DMS53 treated with DMSO at 0.1 percent for 48 hours (cell line): ENCODE measurements at regions not wholly inside any gene's neighbourhood (a gene's known extent, or its start where the extent isn't known, plus 50 kb on each side); places are given as distances from the start of the nearest gene placed in this dataset.
"Not testable (repeated sequence)": the region's sequence is repeated elsewhere in the genome, so short reads cannot be mapped to it uniquely, and the experiment has no call there.

ENCODE experiments used
- DNase-seq: peaks from one replicate; lab custom pipeline; 2025; ENCODE audit not compliant: unreplicated experiment; lab: John Stamatoyannopoulos, UW

GRCh38 chr2:121147766-121148165 lies 137.2 kb downstream of the TFCP2L1 start:
- no peak for DNase-seq

- DNase-seq = no peak
Observed at GRCh38 chr2:121148481-121148880, 136.5 kb downstream of the TFCP2L1 start.

GRCh38 chr2:121149384-121149783 lies 135.6 kb downstream of the TFCP2L1 start:
- DNase-seq = no peak

- no peak for DNase-seq
Observed at GRCh38 chr2:121150126-121150525, 134.9 kb downstream of the TFCP2L1 start.

GRCh38 chr2:121150713-121151112 lies 134.3 kb downstream of the TFCP2L1 start:
- no peak for DNase-seq

- no peak for DNase-seq
Observed at GRCh38 chr2:121151311-121152109, 133.5 kb downstream of the TFCP2L1 start.

GRCh38 chr2:121152861-121153260 lies 132.1 kb downstream of the TFCP2L1 start:
- DNase-seq = no peak

- DNase-seq = no peak
Observed at GRCh38 chr2:121153516-121153915, 131.5 kb downstream of the TFCP2L1 start.

- DNase-seq = peak; percentile 93
Observed at GRCh38 chr2:121155502-121156056, 129.4 kb downstream of the TFCP2L1 start.

GRCh38 chr2:121157481-121157880 lies 127.5 kb downstream of the TFCP2L1 start:
- not testable (repeated sequence) for DNase-seq

- no peak for DNase-seq
Observed at GRCh38 chr2:121159291-121160071, 125.5 kb downstream of the TFCP2L1 start.

- no peak for DNase-seq
Observed at GRCh38 chr2:121160366-121160765, 124.6 kb downstream of the TFCP2L1 start.

- no peak for DNase-seq
Observed at GRCh38 chr2:121161272-121161671, 123.7 kb downstream of the TFCP2L1 start.

GRCh38 chr2:121162893-121163292 lies 122.1 kb downstream of the TFCP2L1 start:
- no peak for DNase-seq

GRCh38 chr2:121164042-121164441 lies 121.0 kb downstream of the TFCP2L1 start:
- DNase-seq = no peak

GRCh38 chr2:121165038-121165542 lies 119.9 kb downstream of the TFCP2L1 start:
- no peak for DNase-seq
